Keratinocyte (primary cell): ENCODE measurements at regions not wholly inside any gene's neighbourhood (a gene's known extent, or its start where the extent isn't known, plus 50 kb on each side); places are given as distances from the start of the nearest gene placed in this dataset.

Source experiments
- CTCF ChIP-seq, 3 experiments: IDR thresholded peaks in 1 of 3; conservative IDR thresholded peaks in 1 of 3; optimal IDR thresholded peaks in 1 of 3; 2 replicates in 2 of 3; 3 replicates in 1 of 3; pipeline versions ENCODE3 to v1.5.1; 2011; ENCODE audit warnings: low read length in 3 of 3, mild to moderate bottlenecking in 3 of 3, moderate library complexity in 2 of 3, control low read depth in 1 of 3, inconsistent platforms in 1 of 3; ENCODE audit not compliant: insufficient read depth in 2 of 3; ENCODE audit errors: extremely low read depth in 1 of 3
- EZH2 ChIP-seq: IDR thresholded peaks from one replicate; pipeline ENCODE4 v1.6.1; 2012; ENCODE audit warnings: inconsistent platforms, mild to moderate bottlenecking, low read length, moderate library complexity

- TF ChIP-seq CTCF (optimal IDR thresholded peaks at IDR 0.05 in 1 of 3, IDR thresholded peaks at IDR 0.05 in 1 of 3, conservative IDR thresholded peaks at IDR 0.05 in 1 of 3; ENCODE audit: extremely low read depth in 1 of 3, insufficient read depth in 2 of 3, low read length in 3 of 3) = peak in 1 of 3 experiments; percentile 16
- no peak for TF ChIP-seq EZH2
These were observed 175.8 kb upstream of the IER5L start for GRCh38 chr9:129353697-129354336.
